GM21529 (cell line): ENCODE measurements at regions not wholly inside any gene's neighbourhood (a gene's known extent, or its start where the extent isn't known, plus 50 kb on each side); places are given as distances from the start of the nearest gene placed in this dataset.

Experiments used
- ATAC-seq: cut with Tn5 transposase; IDR thresholded peaks from one replicate; pipeline ENCODE4 v1.9.1; 2021; ENCODE audit not compliant: unreplicated experiment

GRCh38 chr2:4549666-4550210 lies 846.4 kb downstream of the DCDC2C start:
- no peak for ATAC-seq

DNA sequence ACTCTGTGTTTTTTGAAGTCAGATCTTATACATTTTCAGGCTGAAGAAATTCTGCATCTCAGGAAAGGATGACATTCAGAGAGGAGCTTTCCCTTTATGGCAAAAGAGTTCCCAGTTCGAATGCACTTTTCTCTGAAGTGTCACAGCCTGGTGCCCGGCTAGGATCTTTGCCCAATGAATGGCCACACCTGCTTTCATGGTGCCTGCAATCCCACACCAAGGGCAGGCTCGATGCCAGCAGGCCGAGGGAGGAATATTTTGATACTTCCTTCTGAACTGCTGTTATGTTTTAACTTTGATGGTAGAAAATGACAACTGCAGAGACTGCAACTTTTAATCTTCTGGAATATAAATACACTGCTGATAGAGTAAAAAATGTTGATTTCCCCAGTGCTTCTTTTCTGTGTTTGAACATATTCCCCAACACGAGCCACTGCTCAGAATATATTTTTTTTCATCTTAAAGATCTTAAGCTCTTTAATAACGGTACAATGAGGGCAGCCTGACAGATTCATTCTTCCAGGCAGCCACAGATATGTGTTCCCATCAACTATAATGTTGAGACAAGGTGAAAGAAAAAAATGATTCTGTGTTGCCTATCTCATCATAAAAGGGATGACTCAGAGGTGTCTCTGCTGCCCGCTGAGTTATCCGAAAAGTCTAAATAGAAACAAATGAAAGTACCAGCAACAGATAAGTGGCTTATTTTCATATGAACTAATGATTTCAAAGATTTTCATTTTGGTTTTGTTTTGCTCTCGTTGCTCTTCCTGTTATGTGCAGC lies 848.5 kb downstream of the DCDC2C start:
- ATAC-seq, result no peak

DNA sequence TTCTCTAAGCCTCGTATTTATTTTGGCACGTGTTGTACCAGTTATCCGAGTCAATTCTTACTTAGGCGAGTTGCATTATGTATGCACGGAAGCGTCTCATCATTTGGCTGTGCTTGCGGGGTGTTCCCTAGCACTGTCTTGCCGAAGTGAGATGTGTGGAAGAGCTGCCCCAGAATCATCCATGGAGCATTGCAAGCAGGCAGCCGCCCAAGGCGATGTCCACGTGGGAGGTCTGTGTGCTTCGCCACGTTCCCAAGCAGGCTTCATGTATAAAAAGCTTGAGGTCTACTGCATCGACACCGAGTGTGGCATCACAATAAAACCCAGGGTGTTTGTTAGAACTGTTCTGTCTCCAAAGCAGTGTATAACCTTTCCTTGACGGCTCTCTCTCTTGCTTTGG lies 849.9 kb downstream of the DCDC2C start:
- no peak for ATAC-seq

- no peak for ATAC-seq
Observed at GRCh38 chr2:4556135-4556896, 852.9 kb downstream of the DCDC2C start.

DNA sequence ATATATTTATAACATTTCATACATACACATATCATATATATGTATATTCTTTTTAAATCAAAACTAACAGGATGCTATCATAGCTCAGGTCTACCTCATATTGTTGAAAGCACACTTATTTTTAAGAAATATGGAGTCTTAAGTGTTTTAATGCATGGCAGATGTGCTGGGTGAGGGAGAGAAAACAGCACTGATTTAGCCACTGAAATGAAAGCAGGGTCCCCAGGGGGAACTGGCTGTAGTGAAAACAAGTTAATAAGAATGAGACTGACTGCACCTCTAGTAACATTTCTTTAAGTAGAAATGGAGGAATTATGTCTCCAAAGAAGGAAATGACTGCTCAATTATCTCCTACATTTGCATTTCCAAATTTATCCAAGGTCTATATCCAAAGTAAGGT lies 857.8 kb downstream of the DCDC2C start:
- no peak for ATAC-seq

- ATAC-seq, result no peak
Observed at GRCh38 chr2:4576075-4576474, 872.7 kb downstream of the DCDC2C start.

DNA sequence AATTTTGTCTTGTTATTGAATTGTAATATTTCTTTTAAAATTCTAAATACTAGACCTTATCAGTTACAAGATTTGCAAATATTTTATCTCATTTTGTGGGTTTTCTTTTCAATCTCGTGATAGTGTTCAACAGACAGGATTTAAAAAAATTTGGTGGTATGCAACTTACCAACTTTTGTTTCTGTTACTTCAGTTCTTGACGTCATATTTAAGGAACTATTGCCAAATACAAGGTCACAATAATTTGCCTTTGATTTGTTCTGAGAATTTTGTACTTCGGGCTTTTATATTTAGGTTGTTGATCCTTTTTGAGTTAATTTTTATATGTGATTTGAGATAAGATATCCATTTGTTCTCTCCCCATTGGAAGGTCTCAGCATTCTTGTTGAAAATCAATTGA lies 876.6 kb downstream of the DCDC2C start:
- ATAC-seq, result no peak

- ATAC-seq, result no peak
Observed at GRCh38 chr2:4585057-4585635, 881.8 kb downstream of the DCDC2C start.

DNA sequence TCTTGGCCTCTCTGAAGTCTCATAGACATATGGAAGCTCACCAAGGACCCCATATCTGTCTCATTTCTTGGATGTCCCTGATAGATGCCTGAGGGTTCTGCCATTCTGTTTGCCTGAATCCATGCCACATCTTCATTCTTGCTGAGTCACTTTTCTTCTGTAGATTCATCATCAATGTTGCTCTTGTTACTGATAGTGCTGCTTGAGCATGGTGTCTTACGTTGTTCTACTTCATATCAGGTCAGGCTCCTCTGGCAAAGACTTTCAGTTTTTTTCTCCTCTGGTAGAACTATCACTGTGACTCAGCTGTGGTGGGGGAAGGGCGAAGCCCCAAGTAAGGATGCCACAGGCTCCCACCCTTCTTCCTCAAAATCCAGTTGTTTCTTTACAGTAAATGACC lies 885.2 kb downstream of the DCDC2C start:
- ATAC-seq, result no peak

- no peak for ATAC-seq
Observed at GRCh38 chr2:4591261-4591660, 887.9 kb downstream of the DCDC2C start.

- ATAC-seq, result no peak
Observed at GRCh38 chr2:4597400-4597799, 894.0 kb downstream of the DCDC2C start.

DNA sequence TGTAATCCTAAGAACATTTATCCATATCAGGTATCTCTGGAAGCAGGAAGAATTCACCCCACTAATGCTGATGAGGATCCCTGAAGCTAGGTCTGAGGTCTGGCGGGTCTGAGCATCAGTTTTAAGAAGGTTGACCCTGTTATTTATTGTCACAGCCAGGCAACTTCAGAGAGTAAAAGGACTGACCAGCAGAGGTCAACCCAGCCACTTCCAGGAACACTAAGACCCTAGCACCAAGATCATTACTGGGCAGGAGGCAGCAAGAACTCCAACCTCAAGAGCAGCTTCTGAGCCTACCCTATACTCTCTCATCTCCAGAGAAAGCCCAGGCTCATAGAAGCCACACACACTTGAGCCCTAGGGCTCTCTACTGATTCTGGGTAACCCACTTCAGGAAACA lies 901.4 kb downstream of the DCDC2C start:
- no peak for ATAC-seq

- ATAC-seq, result no peak
Observed at GRCh38 chr2:4618141-4618540, 914.8 kb downstream of the DCDC2C start.

DNA sequence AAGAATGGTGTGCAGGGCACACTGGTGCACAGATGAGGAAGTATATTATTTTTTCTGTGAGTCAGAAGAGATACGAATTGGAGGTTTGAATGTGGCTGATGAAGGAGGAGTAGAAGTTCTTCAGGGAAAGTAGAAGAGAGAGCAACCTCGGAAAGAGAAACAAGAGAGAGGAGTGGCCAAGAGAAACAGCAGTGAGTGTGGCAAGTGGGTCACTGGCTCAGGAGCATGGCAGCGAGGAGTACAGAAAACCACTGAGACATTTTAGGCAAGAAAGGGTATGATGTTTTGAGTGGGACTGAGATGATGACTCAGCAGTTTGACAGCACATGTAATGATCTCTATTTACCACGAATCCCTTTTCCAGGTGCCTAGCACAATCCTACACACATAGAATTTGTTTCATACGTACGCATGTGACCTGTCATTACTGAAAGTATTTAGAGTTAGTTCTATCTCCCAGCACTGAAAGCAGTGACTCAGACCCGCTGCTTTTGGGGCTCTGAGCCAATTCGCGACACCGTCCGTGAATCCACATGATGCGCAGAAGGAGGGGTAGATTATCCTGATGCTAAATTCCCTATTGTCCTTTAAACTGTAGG lies 915.4 kb downstream of the DCDC2C start:
- no peak for ATAC-seq

GRCh38 chr2:4628998-4629501 lies 925.7 kb downstream of the DCDC2C start:
- ATAC-seq, result no peak

DNA sequence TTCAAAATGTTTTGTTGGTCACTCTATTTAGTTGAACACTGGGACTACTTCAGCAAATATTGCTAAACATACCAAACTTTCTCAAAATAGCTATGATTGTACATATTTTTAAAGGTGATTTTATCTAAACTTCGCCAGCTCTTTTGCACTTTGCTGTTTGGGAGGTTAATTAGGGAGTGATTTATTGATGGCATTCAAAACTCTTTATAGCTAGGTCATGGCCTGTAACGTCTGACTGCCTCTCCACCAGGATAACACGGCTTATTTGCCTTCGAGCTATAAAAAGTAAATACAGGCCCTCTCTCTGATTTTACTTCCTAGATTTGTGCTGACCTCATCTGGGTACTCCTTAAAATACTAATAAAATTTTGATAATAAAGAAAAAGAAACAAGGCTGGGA lies 931.9 kb downstream of the DCDC2C start:
- no peak for ATAC-seq

DNA sequence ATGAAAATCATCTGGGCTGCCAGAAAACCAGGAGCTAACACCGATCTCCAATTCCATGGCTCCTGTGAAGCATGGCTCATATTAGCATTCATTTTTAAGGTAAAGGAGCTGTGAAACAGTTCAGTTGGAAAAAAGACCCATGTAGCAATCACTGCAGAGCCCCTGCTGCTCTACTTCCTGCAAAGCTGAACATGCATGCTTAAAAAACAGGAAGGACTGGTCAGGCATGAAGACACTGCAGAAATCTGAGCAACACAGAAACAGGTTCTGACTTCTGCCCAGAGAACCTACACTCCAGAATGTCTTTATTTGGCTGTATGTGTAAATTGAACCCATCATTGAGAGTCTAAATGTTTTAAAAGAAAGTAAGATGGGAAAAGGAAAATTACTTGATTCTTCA lies 950.6 kb downstream of the DCDC2C start:
- ATAC-seq, result no peak

DNA sequence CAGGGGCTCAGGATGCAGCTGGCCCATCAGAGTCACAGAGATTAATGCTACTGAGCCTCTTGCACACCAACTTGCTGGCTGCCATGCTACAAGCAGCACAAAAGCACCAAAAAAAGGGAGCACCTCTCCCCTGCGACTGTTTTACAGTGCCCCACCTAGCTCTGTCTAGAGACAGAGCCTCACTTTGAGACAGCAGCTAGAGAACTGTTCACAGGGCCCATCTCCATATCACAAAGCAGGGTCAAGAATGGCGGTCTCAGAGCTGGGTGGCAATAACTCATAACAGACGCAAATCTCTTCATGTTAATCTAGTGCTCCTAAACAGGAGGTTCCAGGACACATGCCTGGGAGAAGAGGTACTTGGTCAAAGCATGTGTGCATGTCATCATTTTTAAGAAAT lies 953.0 kb downstream of the DCDC2C start:
- no peak for ATAC-seq

- no peak for ATAC-seq
Observed at GRCh38 chr2:4662161-4662779, 958.9 kb downstream of the DCDC2C start.

DNA sequence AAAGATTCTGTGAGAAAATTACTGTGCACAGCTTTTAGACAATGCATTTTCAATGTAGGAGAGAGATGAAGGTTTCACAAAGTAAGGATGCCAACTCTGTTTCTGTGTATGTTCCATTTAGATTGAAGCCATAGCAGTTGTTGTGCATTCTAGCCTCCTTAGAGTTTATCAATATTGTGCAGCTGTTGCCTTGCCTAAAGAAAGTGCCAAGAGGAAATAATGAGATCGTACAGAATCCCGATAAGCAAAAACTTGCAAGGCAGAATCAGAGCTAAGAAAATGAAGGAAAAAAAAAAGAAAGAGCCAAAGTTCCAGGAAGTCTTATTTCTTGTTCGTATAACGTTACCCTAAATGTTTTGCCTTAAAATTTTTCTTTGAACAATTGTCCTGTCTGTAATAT lies 965.0 kb downstream of the DCDC2C start:
- no peak for ATAC-seq

- no peak for ATAC-seq
Observed at GRCh38 chr2:4670331-4670730, 967.0 kb downstream of the DCDC2C start.
